ENCODE measurements at regions not wholly inside any gene's neighbourhood (a gene's known extent, or its start where the extent isn't known, plus 50 kb on each side); places are given as distances from the start of the nearest gene placed in this dataset.

DNA sequence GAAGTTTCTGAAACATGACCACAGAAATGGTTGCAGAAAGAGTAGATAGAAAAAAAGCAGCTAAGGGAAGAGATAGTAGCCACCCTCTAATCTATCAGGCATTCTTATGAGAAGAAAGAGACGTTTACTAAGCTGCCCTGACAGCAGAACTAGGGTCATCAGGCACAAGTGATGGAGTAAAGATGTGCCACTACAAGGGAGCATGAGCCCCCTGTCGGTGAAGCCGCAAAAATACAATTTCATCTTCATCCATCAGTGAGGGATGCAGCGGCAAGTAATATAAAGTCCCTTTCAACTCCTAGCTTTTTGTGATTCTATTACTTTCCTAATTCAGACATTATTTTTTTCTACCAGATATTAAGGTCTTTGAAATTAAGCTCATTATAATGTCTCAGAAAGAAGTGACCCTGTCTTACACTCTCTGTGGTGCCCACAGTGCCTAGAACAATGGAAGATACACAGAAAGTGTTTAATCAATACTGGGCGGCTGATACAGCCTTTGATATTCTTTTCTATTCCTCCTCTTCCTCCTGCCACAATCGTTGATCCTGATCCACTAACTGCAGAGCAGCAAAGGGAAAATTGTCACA is 651.6 kb downstream of the NTRK3 start:
- POLR2A ChIA-PET, result no interaction called here
- Mint-ChIP-seq H3K27ac (no peak overlapping the region), H3K4me3 (no peak overlapping the region), H3K27me3 (peaks cover 2 to 18% (median 10%) of the 10 kb centered on the region in 5 donors), H3K36me3 (peaks cover 0 to 4% (median 0%) of the 10 kb centered on the region in 3 donors), H3K4me1 (no peaks in the 10 kb centered on the region), H3K9me3 (peaks cover 0 to 2% (median 0%) of the 10 kb centered on the region in 9 donors)
- DNase-seq, result peak in 2 of 10 donors; percentile 0 to 5
- no peak for ATAC-seq

DNA sequence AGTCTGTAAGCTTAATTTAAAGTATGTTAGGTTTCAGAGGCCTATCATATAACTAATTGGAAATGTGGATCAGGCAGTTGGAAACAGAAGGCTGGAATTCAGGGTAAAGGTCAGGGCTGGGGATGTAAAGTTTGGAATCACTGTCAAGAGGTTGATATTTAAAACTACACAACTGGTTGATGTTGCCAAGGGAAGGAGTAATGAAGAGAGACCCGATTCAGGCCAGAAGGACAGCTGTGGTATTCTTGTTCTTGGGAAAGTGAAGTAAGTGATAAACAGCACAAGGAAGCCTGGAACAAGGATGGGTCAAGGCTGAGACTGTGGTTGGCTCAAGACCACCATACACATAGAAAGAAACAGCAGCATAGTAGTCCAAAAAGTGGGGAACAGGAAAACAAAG is 654.2 kb downstream of the NTRK3 start:
- H3K4me3 Mint-ChIP-seq, result no peak overlapping the region
- POLR2A ChIA-PET, result no interaction called here
- peaks cover 0 to 4% (median 0%) of the 10 kb centered on the region in 3 donors for H3K36me3 Mint-ChIP-seq

DNA sequence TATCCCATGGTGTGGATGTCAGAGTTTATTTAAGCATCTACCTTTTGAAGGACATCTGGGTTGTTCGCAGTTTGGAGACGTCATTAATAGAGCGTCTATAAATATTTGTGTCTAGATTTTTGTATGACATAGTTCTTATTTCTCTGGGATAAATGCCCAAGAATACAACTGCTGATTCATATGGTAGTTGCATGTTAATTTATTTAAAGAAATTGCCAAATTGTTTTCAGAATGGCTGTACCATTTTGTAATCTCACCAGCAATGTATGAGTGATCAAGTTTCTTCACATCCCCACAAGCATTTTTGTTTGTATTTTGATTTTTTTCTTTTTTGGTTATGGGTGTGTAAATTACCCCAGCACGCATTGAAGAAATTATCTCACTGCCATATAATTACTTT is 656.9 kb downstream of the NTRK3 start:
- DNase-seq, result no peak
- no peak for ATAC-seq

More for the DNA sequence above, 654.2 kb downstream of the NTRK3 start:
- H3K27ac Mint-ChIP-seq, result no peak overlapping the region
- H3K4me1 Mint-ChIP-seq, result peaks cover 5 to 13% (median 10%) of the 10 kb centered on the region in 4 donors
- peaks cover 1 to 13% (median 4%) of the 10 kb centered on the region in 5 donors for H3K27me3 Mint-ChIP-seq
- ATAC-seq (no peak), DNase-seq (no peak)
- peaks cover 0 to 2% (median 0%) of the 10 kb centered on the region in 9 donors for H3K9me3 Mint-ChIP-seq

DNA sequence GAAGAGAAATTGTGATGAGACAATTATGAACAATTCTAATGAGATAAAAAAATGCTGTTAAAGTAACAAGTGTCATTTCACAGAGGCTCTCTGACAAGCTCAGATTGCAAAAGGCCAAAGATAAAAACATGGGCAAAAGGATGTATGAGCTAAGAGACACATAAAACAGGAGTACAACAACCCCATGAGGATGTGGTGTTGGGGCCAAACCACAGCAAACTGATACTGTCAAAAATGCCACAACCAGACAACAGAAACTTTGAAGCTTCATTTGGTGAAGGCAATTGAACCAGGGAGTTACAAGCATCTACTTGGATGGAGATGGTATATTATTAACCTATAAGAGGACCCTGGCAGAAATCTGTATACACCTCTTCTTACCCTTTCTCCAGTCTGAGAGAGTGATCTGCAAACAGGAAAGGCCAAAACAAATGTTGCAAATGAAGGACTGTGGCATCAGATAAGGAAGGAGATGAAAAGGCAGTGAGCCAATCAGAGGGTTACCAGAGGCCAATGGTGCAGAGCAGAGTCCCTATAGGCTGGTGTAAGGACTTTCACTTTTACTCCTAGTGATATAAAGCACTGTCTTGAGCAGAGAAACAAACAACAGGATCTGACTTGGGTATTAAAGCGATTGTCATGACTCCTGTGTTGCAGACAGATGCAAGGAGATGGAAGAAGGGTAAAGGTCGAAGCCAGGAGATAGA is 659.0 kb downstream of the NTRK3 start:
- peak overlapping the region in 7 of 10 donors; percentile 1 to 81 (median 74) for H3K27ac Mint-ChIP-seq
- peak; percentile 62 to 91 for ATAC-seq
- H3K36me3 Mint-ChIP-seq, result peaks cover 0 to 4% (median 0%) of the 10 kb centered on the region in 3 donors
- peaks cover 8 to 22% (median 20%) of the 10 kb centered on the region in 4 donors for H3K4me1 Mint-ChIP-seq
- peak in 5 of 10 donors; percentile 23 to 62 (median 31) for DNase-seq
- peak overlapping the region in 7 of 10 donors; percentile 13 to 55 (median 44) for H3K4me3 Mint-ChIP-seq
- peaks cover 0 to 6% (median 0%) of the 10 kb centered on the region in 9 donors for H3K9me3 Mint-ChIP-seq
- POLR2A ChIA-PET, result no interaction called here
- peaks cover 0 to 8% (median 4%) of the 10 kb centered on the region in 5 donors for H3K27me3 Mint-ChIP-seq

More for the DNA sequence above, 656.9 kb downstream of the NTRK3 start:
- Mint-ChIP-seq H3K4me3 (no peak overlapping the region), H3K36me3 (peaks cover 0 to 4% (median 0%) of the 10 kb centered on the region in 3 donors), H3K9me3 (peaks cover 0 to 2% (median 0%) of the 10 kb centered on the region in 9 donors), H3K27me3 (peaks cover 0 to 13% (median 4%) of the 10 kb centered on the region in 5 donors), H3K4me1 (peaks cover 8 to 22% (median 20%) of the 10 kb centered on the region in 4 donors), H3K27ac (no peak overlapping the region)
- POLR2A ChIA-PET, result no interaction called here

DNA sequence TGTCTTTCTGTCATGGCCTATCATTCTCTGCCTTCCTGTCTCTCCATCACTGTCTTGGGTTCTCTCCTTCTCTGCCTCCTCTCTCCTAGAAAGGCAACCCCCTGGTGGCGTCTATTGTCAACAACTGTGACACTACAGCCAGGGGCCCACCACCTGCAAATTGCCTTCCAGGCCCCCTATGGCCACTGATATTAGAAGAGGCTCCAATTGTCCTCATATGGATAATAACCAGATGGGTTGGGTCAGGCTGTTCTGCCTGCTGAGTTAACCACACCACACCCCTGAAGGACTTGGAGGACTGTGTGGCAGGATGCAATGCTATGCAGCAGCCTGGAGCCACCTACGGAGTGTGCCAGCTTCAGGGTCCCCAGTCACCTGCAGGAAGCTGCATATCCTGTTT is 665.0 kb downstream of the NTRK3 start:
- Mint-ChIP-seq H3K27ac (peak overlapping the region in 1 of 10 donors; percentile 46), H3K36me3 (no peaks in the 10 kb centered on the region), H3K4me1 (peaks cover 0 to 2% (median 1%) of the 10 kb centered on the region in 4 donors), H3K4me3 (no peak overlapping the region), H3K27me3 (peaks cover 0 to 17% (median 3%) of the 10 kb centered on the region in 5 donors), H3K9me3 (peaks cover 0 to 11% (median 2%) of the 10 kb centered on the region in 9 donors)
- ATAC-seq, result no peak
- DNase-seq, result no peak
- POLR2A ChIA-PET, result no interaction called here

DNA sequence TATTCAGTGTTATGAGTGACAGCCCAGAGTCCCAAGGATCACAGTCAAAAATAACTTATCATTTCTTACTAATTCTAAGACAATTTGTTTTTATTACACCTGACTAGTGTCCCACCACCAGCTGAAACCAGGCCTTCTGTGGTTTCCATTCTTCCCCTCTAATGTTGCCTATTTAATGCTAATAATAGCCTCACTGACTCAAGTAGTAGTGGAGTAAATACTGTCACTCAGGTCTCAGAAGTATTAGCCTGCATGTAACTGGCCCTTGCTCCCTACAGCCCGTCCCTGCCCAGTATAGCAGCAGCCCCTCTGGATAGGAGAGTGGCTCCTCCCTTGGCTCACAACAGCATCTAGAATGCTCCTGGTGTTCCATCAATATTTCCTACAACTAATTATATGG is 665.5 kb downstream of the NTRK3 start:
- Mint-ChIP-seq H3K4me1 (peaks cover 0 to 2% (median 0%) of the 10 kb centered on the region in 4 donors), H3K27me3 (peaks cover 0 to 17% (median 3%) of the 10 kb centered on the region in 5 donors), H3K9me3 (peaks cover 0 to 11% (median 2%) of the 10 kb centered on the region in 9 donors), H3K4me3 (no peak overlapping the region), H3K36me3 (no peaks in the 10 kb centered on the region), H3K27ac (no peak overlapping the region)
- ATAC-seq, result no peak
- POLR2A ChIA-PET, result no interaction called here
- no peak for DNase-seq

- POLR2A ChIA-PET, result no interaction called here
Observed at GRCh38 chr15:87589134-87589533, 667.4 kb downstream of the NTRK3 start.

DNA sequence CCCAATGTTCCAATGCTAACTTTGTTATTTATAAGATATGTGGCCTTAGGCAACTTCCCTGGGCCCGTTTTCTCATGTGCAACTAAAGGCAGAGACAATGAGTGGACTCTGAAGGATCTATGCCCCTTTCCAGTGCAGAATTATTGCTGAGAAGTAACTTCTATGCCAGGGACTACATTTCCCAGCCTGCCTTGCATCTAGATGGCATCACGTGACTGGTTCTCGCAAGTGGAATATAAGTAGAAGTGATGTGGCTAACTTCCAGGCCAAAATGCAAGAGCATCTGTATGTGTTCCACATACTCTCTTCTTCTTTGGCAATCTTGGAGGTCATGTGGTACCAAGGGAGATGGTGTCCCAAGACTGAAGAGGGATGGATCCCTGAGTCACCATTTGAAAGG is 674.4 kb downstream of the NTRK3 start:
- Mint-ChIP-seq H3K36me3 (no peaks in the 10 kb centered on the region), H3K4me3 (no peak overlapping the region), H3K4me1 (no peaks in the 10 kb centered on the region), H3K9me3 (peaks cover 0 to 2% (median 0%) of the 10 kb centered on the region in 9 donors), H3K27ac (no peak overlapping the region), H3K27me3 (peaks cover 0 to 17% (median 0%) of the 10 kb centered on the region in 5 donors)
- POLR2A ChIA-PET, result no interaction called here
- no peak for ATAC-seq
- DNase-seq, result no peak

More at GRCh38 chr15:87589134-87589533, 667.4 kb downstream of the NTRK3 start:
- H3K9me3 Mint-ChIP-seq, result peaks cover 0 to 11% (median 2%) of the 10 kb centered on the region in 9 donors
- ATAC-seq (no peak), DNase-seq (no peak)
- no peaks in the 10 kb centered on the region for H3K36me3 Mint-ChIP-seq
- H3K4me1 Mint-ChIP-seq, result no peaks in the 10 kb centered on the region
- no peak overlapping the region for H3K4me3 Mint-ChIP-seq
- peaks cover 0 to 33% (median 3%) of the 10 kb centered on the region in 5 donors for H3K27me3 Mint-ChIP-seq
- H3K27ac Mint-ChIP-seq, result no peak overlapping the region

GRCh38 chr15:87579537-87579936 is 677.0 kb downstream of the NTRK3 start:
- Mint-ChIP-seq H3K36me3 (no peaks in the 10 kb centered on the region), H3K27ac (no peak overlapping the region), H3K4me1 (no peaks in the 10 kb centered on the region), H3K27me3 (peaks cover 0 to 7% (median 0%) of the 10 kb centered on the region in 5 donors), H3K9me3 (peaks cover 0 to 2% (median 0%) of the 10 kb centered on the region in 9 donors), H3K4me3 (no peak overlapping the region)
- ATAC-seq (no peak), DNase-seq (no peak)
- POLR2A ChIA-PET, result no interaction called here

DNA sequence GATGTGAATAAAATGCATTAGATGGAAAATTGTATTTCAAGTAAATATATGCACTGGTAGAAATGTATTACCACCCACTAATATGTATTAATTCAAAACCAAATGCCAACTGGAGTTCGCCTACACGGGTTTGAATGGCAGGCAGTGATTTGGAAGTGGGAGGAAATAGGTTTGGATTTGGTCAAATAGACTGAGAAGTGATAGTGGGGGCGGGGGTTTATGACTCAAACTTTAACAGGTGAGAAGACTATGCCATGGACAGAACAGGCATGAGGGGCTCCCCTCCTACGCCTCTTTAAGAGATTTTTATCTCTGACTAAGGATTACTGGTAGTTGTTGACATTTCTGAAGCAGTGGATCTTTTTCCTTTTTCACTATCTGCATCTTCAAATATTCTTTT is 677.8 kb downstream of the NTRK3 start:
- POLR2A ChIA-PET, result no interaction called here
- Mint-ChIP-seq H3K27ac (no peak overlapping the region), H3K36me3 (no peaks in the 10 kb centered on the region), H3K4me3 (no peak overlapping the region), H3K4me1 (no peaks in the 10 kb centered on the region), H3K9me3 (peaks cover 0 to 2% (median 0%) of the 10 kb centered on the region in 9 donors), H3K27me3 (peaks cover 0 to 5% (median 0%) of the 10 kb centered on the region in 5 donors)
- ATAC-seq (no peak), DNase-seq (no peak)

- Mint-ChIP-seq H3K9me3 (peaks cover 0 to 2% (median 0%) of the 10 kb centered on the region in 9 donors), H3K36me3 (no peaks in the 10 kb centered on the region), H3K4me1 (no peaks in the 10 kb centered on the region), H3K4me3 (no peak overlapping the region), H3K27me3 (peaks cover 0 to 5% (median 0%) of the 10 kb centered on the region in 5 donors), H3K27ac (peak overlapping the region in 1 of 10 donors; percentile 71)
- no peak for DNase-seq
- ATAC-seq, result no peak
- POLR2A ChIA-PET, result no interaction called here
Observed at GRCh38 chr15:87577336-87577735, 679.2 kb downstream of the NTRK3 start.

GRCh38 chr15:87576486-87577176 is 679.9 kb downstream of the NTRK3 start:
- Mint-ChIP-seq H3K4me3 (no peak overlapping the region), H3K36me3 (no peaks in the 10 kb centered on the region), H3K27ac (no peak overlapping the region), H3K27me3 (peaks cover 0 to 6% (median 0%) of the 10 kb centered on the region in 5 donors), H3K9me3 (peaks cover 0 to 2% (median 0%) of the 10 kb centered on the region in 9 donors), H3K4me1 (no peaks in the 10 kb centered on the region)
- ATAC-seq, result no peak
- POLR2A ChIA-PET, result no interaction called here
- DNase-seq, result no peak

All from naive thymus-derived CD8-positive, alpha-beta T cell (primary cell).